Pancreas (tissue), 10 donors: ENCODE measurements at regions not wholly inside any gene's neighbourhood (a gene's known extent, or its start where the extent isn't known, plus 50 kb on each side); places are given as distances from the start of the nearest gene placed in this dataset.
"Not testable (repeated sequence)": the region's sequence is repeated elsewhere in the genome, so short reads cannot be mapped to it uniquely, and the experiment has no call there.

Source experiments
- ATAC-seq, 4 donors: fragments of 200-7000 bp; cut with Tn5 transposase; one replicate each; pipeline versions ENCODE4 v1.8.0 to v1.9.1; 2020; ENCODE audit warnings: mild to moderate bottlenecking in 4 of 4, moderate library complexity in 4 of 4
- DNase-seq, 6 donors: peaks; one replicate each; pipeline ENCODE4 v3.0.0-alpha.2; 2020
- FAIRE-seq: peaks from 2 replicates; lab custom pipeline; 2012; peaks lifted over from hg19 to GRCh38; lab: Jason Lieb, UNC
- H3K27ac ChIP-seq, 4 donors: fragments of 200-600 bp; sonication (generic); 1 replicate in 3 of 4; 2 replicates in 1 of 4; pipeline versions ENCODE4 v1.5.0 to v1.8.0; 2020
- H3K27me3 ChIP-seq, 4 donors: fragments of 200-600 bp; one replicate each; pipeline ENCODE4 v1.8.0; 2021
- H3K36me3 ChIP-seq, 3 donors: fragments of 200-600 bp; sonication (generic) in 1 of 3; one replicate each; pipeline versions ENCODE4 v1.5.0 to v1.8.0; 2020 to 2021
- H3K4me1 ChIP-seq, 3 donors: fragments of 200-600 bp; one replicate each; pipeline ENCODE4 v1.8.0; 2021
- H3K4me3 ChIP-seq, 4 donors: fragments of 200-600 bp; sonication (generic) in 2 of 4; one replicate each; pipeline versions ENCODE4 v1.5.0 to v1.8.0; 2020 to 2021
- H3K9me3 ChIP-seq, 4 donors: fragments of 200-600 bp; one replicate each; pipeline ENCODE4 v1.8.0; 2021
- CTCF ChIP-seq, 4 donors: fragments of 200-600 bp; sonication (generic) in 3 of 4; IDR thresholded peaks; one replicate each; pipeline versions ENCODE4 v1.5.0 to v1.8.0; 2021; ENCODE audit warnings: antibody characterized with exemption in 4 of 4
- WGBS, 2 donors: extraction: QIAGEN DNeasy Blood & Tissue Kit; methylation state at CpG; one replicate each; pipeline ENCODE4 v1.1.7; 2013; 5-methylcytosine and 5-hydroxymethylcytosine counted together
- intact Hi-C, 3 donors: fragments of 100-400 bp; cut with DNase I; formaldehyde crosslinking; loops; one replicate each; pipeline versions ENCODE4 v1.11.1 to v1.14.2; 2022
- donor health status: healthy with polysubstance abuse.
- donor health status: DM: no; HTN: no; CAD: no; lungs with moderate emphysema.
- donor health status: DM: no; HTN: no; CAD: no.
- donor health status: control.
- donor health status: control.
- donor health status: Bipolar disorder and iron deficiency.
- donor health status: DM: yes; HTN: yes; CAD: no.
- donor health status: DM: no; HTN: no; CAD: no.
- donor health status: DM: no; HTN: no; CAD: no.
- donor health status: DM: yes; HTN: yes; CAD: no.

GRCh38 chr22:26838471-26838825, 181.1 kb downstream of the MIAT start:
- FAIRE-seq, result no peak
- WGBS, 2 donors, result 79 to 85% methylated on average over 5 of the region's 5 CpGs

GRCh38 chr22:26839216-26839615, 181.8 kb downstream of the MIAT start:
- TF ChIP-seq CTCF (IDR thresholded peaks at IDR 0.05), result no peak
- FAIRE-seq (no peak), ATAC-seq (no peak), DNase-seq (no peak)
- Histone ChIP-seq H3K9me3 (no peaks in the 10 kb centered on the region), H3K36me3 (no peaks in the 10 kb centered on the region), H3K4me3 (no peak overlapping the region), H3K27ac (no peak overlapping the region), H3K4me1 (no peaks in the 10 kb centered on the region), H3K27me3 (no peaks in the 10 kb centered on the region)
- intact Hi-C loops, result no loop called here
- WGBS, 2 donors, result 84 to 92% methylated on average over 5 of the region's 5 CpGs

More at GRCh38 chr22:26838471-26838825, 181.1 kb downstream of the MIAT start:
- DNase-seq (no peak), ATAC-seq (no peak)
- Histone ChIP-seq H3K36me3 (no peaks in the 10 kb centered on the region), H3K4me3 (no peak overlapping the region), H3K4me1 (no peaks in the 10 kb centered on the region), H3K27ac (peak overlapping the region in 2 of 4 donors; percentile 5 to 47), H3K9me3 (no peaks in the 10 kb centered on the region), H3K27me3 (no peaks in the 10 kb centered on the region)
- no peak for TF ChIP-seq CTCF (IDR thresholded peaks at IDR 0.05)
- intact Hi-C loops, result no loop called here

- H3K9me3 ChIP-seq, H3K4me3 ChIP-seq, DNase-seq, ATAC-seq, H3K27me3 ChIP-seq, H3K36me3 ChIP-seq, H3K27ac ChIP-seq, intact Hi-C loops, FAIRE-seq, H3K4me1 ChIP-seq: not testable (repeated sequence)
- WGBS, 2 donors, result 91 to 95% methylated on average over 3 of the region's 3 CpGs
Observed at GRCh38 chr22:26840770-26841169, 183.4 kb downstream of the MIAT start.

- DNase-seq (no peak), FAIRE-seq (no peak), ATAC-seq (no peak)
- TF ChIP-seq CTCF (IDR thresholded peaks at IDR 0.05), result no peak
- Histone ChIP-seq H3K27ac (no peak overlapping the region), H3K4me1 (no peaks in the 10 kb centered on the region), H3K27me3 (no peaks in the 10 kb centered on the region), H3K4me3 (no peak overlapping the region), H3K9me3 (no peaks in the 10 kb centered on the region), H3K36me3 (no peaks in the 10 kb centered on the region)
- intact Hi-C loops, result no loop called here
- 75 to 76% methylated on average over 5 of the region's 5 CpGs for WGBS, 2 donors
Observed at GRCh38 chr22:26842103-26842502, 184.7 kb downstream of the MIAT start.

GRCh38 chr22:26845021-26845743, 187.8 kb downstream of the MIAT start:
- Histone ChIP-seq H3K27me3 (no peaks in the 10 kb centered on the region), H3K4me1 (no peaks in the 10 kb centered on the region), H3K36me3 (no peaks in the 10 kb centered on the region), H3K27ac (no peak overlapping the region), H3K9me3 (no peaks in the 10 kb centered on the region), H3K4me3 (no peak overlapping the region)
- ATAC-seq, result peak in 2 of 4 donors; percentile 53 to 56
- WGBS, 2 donors, result 55 to 59% methylated on average over 10 of the region's 10 CpGs
- DNase-seq, result no peak
- no peak for FAIRE-seq
- no peak for TF ChIP-seq CTCF (IDR thresholded peaks at IDR 0.05)
- intact Hi-C loops, result no loop called here
